Renal cortex interstitium (tissue), 11 donors: ENCODE measurements at regions not wholly inside any gene's neighbourhood (a gene's known extent, or its start where the extent isn't known, plus 50 kb on each side); places are given as distances from the start of the nearest gene placed in this dataset.

Experiments
- DNase-seq, 11 donors: peaks; one replicate each; pipeline ENCODE4 v3.0.0-alpha.2; 2013; ENCODE audit warnings: low read depth in 9 of 11, low spot score in 4 of 11; ENCODE audit errors: extremely low read depth in 1 of 11

- DNase-seq: no peak
These were observed 144.9 kb downstream of the FHIP1A start for GRCh38 chr4:151553874-151554273.

GRCh38 chr4:151555151-151555945, 146.4 kb downstream of the FHIP1A start:
- no peak for DNase-seq

- DNase-seq: no peak
These were observed 149.6 kb downstream of the FHIP1A start for GRCh38 chr4:151558496-151559113.

- DNase-seq: no peak
These were observed 150.6 kb downstream of the FHIP1A start for GRCh38 chr4:151559595-151559994.

- DNase-seq: no peak
These were observed 152.7 kb downstream of the FHIP1A start for GRCh38 chr4:151561551-151562256.

GRCh38 chr4:151563194-151563593, 154.2 kb downstream of the FHIP1A start:
- DNase-seq: no peak

GRCh38 chr4:151564321-151564720, 155.3 kb downstream of the FHIP1A start:
- no peak for DNase-seq

- DNase-seq: no peak
These were observed 156.6 kb downstream of the FHIP1A start for GRCh38 chr4:151565583-151565982.

- DNase-seq: no peak
These were observed 157.1 kb downstream of the FHIP1A start for GRCh38 chr4:151566053-151566452.

- DNase-seq: no peak
These were observed 158.1 kb downstream of the FHIP1A start for GRCh38 chr4:151567056-151567455.

GRCh38 chr4:151568966-151569365, 160.0 kb downstream of the FHIP1A start:
- DNase-seq: no peak

GRCh38 chr4:151569650-151570049, 160.7 kb downstream of the FHIP1A start:
- DNase-seq: no peak

- DNase-seq: no peak
These were observed 164.5 kb downstream of the FHIP1A start for GRCh38 chr4:151573474-151573873.

- no peak for DNase-seq
These were observed 165.0 kb downstream of the FHIP1A start for GRCh38 chr4:151573945-151574344.

GRCh38 chr4:151574968-151575367, 166.0 kb downstream of the FHIP1A start:
- DNase-seq: no peak

GRCh38 chr4:151575646-151576045, 166.7 kb downstream of the FHIP1A start:
- DNase-seq: no peak

- DNase-seq: no peak
These were observed 167.7 kb downstream of the FHIP1A start for GRCh38 chr4:151576627-151577026.

- no peak for DNase-seq
These were observed 172.6 kb downstream of the FHIP1A start for GRCh38 chr4:151581570-151581969.

GRCh38 chr4:151582098-151582497, 173.1 kb downstream of the FHIP1A start:
- no peak for DNase-seq
